ENCODE measurements at regions not wholly inside any gene's neighbourhood (a gene's known extent, or its start where the extent isn't known, plus 50 kb on each side); places are given as distances from the start of the nearest gene placed in this dataset.

- TF ChIP-seq CTCF (IDR thresholded peaks at IDR 0.05) (no peak), POLR2AphosphoS5 (IDR thresholded peaks at IDR 0.05) (no peak)
Observed at GRCh38 chr5:97531549-97531948, 348.5 kb upstream of the RIOK2 start.
